Osteocyte (in vitro differentiated cells): ENCODE measurements at regions not wholly inside any gene's neighbourhood (a gene's known extent, or its start where the extent isn't known, plus 50 kb on each side); places are given as distances from the start of the nearest gene placed in this dataset.

Experiments
- DNase-seq: peaks from one replicate; pipeline ENCODE4 v3.0.0; 2021; ENCODE audit warnings: mixed read lengths; ENCODE audit not compliant: unreplicated experiment; ENCODE audit errors: extremely low spot score
- H3K27ac Mint-ChIP-seq: one replicate; pipeline ENCODE4 v1.8.0; 2021; ENCODE audit warnings: mild to moderate bottlenecking, mixed read lengths; ENCODE audit not compliant: unreplicated experiment
- H3K27me3 Mint-ChIP-seq: one replicate; pipeline ENCODE4 v1.8.0; 2021; ENCODE audit warnings: mixed read lengths; ENCODE audit not compliant: unreplicated experiment
- H3K36me3 Mint-ChIP-seq: one replicate; pipeline ENCODE4 v1.8.0; 2021; ENCODE audit warnings: mixed read lengths; ENCODE audit not compliant: unreplicated experiment
- H3K4me1 Mint-ChIP-seq: one replicate; pipeline ENCODE4 v1.8.0; 2021; ENCODE audit warnings: mixed read lengths; ENCODE audit not compliant: unreplicated experiment
- H3K4me3 Mint-ChIP-seq: one replicate; pipeline ENCODE4 v1.8.0; 2021; ENCODE audit warnings: mild to moderate bottlenecking, moderate library complexity, mixed read lengths; ENCODE audit not compliant: unreplicated experiment
- H3K9me3 Mint-ChIP-seq: one replicate; pipeline ENCODE4 v1.8.0; 2021; ENCODE audit warnings: mixed read lengths; ENCODE audit not compliant: unreplicated experiment
- TF ChIP-seq, protein P1 (sequence below): fragments of 200-600 bp; sonication (generic); IDR thresholded peaks from 2 replicates; pipeline ENCODE4 v1.5.0; 2021; ENCODE audit warnings: antibody characterized with exemption, mild to moderate bottlenecking, moderate library complexity

DNA sequence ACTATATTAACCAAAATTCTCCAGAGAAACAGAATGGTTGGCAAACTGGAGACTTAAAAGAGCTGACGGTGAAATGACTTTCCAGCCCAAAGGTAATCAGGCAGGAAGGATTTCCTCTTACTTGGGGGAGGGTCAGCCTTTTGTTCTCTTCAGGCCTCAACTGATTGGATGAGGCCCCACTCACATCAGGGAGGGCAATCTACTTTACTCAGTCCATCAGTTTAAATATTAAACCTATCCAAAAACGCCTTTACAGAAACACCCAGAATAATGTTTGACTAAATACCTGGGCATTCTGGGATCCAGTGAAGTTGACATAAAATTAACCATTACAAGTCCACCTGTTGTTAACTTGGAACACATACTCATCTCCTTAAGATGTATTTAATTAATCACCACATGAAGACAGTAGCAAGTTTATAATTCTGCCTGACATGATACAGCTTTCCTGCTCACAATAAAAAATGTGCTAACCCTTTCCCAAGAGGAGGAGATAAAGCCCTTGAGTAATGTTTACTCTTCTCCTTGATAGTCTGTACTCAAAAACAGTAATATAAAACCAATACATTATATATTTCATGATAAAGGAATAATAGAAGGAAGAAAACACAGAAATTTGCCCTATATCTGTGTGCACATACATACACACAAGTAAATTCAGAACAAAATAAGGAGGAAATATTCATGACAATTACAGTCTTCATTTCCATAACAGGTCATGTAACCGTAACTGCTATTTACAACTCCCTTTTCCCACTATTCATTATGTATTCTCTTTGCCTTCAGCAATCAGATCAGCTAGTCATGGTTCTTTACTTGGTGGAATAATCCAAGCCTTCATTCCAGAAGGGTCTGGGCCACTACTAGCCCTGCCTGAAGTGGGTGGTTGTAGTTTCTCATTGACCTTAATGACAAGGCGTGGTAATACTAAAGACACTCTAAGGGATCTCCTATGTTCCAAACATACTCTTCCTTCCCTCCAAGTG is 107.5 kb upstream of the RUNX1 start:
- no peak for DNase-seq
- TF ChIP-seq, protein P1, sequence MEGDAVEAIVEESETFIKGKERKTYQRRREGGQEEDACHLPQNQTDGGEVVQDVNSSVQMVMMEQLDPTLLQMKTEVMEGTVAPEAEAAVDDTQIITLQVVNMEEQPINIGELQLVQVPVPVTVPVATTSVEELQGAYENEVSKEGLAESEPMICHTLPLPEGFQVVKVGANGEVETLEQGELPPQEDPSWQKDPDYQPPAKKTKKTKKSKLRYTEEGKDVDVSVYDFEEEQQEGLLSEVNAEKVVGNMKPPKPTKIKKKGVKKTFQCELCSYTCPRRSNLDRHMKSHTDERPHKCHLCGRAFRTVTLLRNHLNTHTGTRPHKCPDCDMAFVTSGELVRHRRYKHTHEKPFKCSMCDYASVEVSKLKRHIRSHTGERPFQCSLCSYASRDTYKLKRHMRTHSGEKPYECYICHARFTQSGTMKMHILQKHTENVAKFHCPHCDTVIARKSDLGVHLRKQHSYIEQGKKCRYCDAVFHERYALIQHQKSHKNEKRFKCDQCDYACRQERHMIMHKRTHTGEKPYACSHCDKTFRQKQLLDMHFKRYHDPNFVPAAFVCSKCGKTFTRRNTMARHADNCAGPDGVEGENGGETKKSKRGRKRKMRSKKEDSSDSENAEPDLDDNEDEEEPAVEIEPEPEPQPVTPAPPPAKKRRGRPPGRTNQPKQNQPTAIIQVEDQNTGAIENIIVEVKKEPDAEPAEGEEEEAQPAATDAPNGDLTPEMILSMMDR: no peak
- Mint-ChIP-seq H3K27me3 (no peaks in the 10 kb centered on the region), H3K36me3 (peaks cover 2% of the 10 kb centered on the region), H3K4me1 (peaks cover 16% of the 10 kb centered on the region), H3K4me3 (no peak overlapping the region), H3K27ac (no peak overlapping the region), H3K9me3 (peaks cover 20% of the 10 kb centered on the region)

DNA sequence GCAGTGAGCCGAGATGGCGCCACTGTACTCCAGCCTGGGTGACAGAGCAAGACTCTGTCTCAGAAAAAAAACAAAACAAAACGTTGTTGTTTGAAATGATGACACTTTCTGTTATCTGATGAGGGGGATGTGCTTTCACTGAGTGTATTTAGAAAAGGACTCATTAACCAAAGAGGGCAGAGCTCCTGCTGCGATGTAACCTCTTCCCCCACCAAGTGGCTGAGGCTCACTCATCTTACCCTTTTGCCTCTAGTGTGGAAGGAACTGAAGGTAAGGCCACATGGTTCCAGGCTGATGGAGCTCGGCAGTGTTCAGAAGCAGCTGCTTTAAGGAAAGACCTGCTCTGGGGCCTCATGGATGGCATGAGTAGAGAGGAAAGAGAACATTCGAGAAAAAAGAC is 105.7 kb upstream of the RUNX1 start:
- Mint-ChIP-seq H3K9me3 (peaks cover 25% of the 10 kb centered on the region), H3K4me3 (no peak overlapping the region), H3K27me3 (no peaks in the 10 kb centered on the region), H3K4me1 (peaks cover 31% of the 10 kb centered on the region), H3K36me3 (peaks cover 6% of the 10 kb centered on the region), H3K27ac (no peak overlapping the region)
- no peak for DNase-seq
- TF ChIP-seq, protein P1: no peak

DNA sequence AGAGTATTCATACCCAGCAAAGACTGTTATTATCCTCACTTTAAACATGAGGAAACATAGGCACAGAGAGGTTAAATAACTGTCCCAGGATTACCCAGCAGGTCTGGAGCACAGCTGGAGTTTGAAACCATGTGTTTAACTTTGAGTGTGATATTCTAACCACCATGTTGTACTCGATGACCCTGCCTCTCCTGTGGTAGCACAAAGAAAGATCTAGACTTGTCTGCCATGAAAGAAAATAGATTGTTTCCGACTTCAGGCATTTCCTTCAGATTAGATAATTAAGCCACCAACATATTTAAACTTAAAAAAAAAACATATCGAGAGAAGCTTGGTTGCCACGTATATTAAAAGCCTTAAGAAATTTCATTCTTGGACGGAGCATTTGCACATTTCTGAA is 104.6 kb upstream of the RUNX1 start:
- Mint-ChIP-seq H3K27ac (no peak overlapping the region), H3K4me3 (no peak overlapping the region), H3K4me1 (peaks cover 34% of the 10 kb centered on the region), H3K27me3 (no peaks in the 10 kb centered on the region), H3K9me3 (peaks cover 18% of the 10 kb centered on the region), H3K36me3 (peaks cover 6% of the 10 kb centered on the region)
- TF ChIP-seq, protein P1: no peak
- DNase-seq: no peak

- peak overlapping the region; percentile 75 for H3K27ac Mint-ChIP-seq
- no peak for DNase-seq
- H3K9me3 Mint-ChIP-seq: peaks cover 11% of the 10 kb centered on the region
- H3K4me3 Mint-ChIP-seq: no peak overlapping the region
- H3K27me3 Mint-ChIP-seq: no peaks in the 10 kb centered on the region
- H3K4me1 Mint-ChIP-seq: peaks cover 40% of the 10 kb centered on the region
- H3K36me3 Mint-ChIP-seq: peaks cover 6% of the 10 kb centered on the region
- TF ChIP-seq, protein P1: no peak
Observed at GRCh38 chr21:35150562-35151226, 101.6 kb upstream of the RUNX1 start.

- no peak overlapping the region for H3K4me3 Mint-ChIP-seq
- peaks cover 6% of the 10 kb centered on the region for H3K36me3 Mint-ChIP-seq
- peaks cover 40% of the 10 kb centered on the region for H3K4me1 Mint-ChIP-seq
- peaks cover 11% of the 10 kb centered on the region for H3K9me3 Mint-ChIP-seq
- TF ChIP-seq, protein P1: no peak
- H3K27me3 Mint-ChIP-seq: no peaks in the 10 kb centered on the region
- no peak for DNase-seq
- peak overlapping the region; percentile 81 for H3K27ac Mint-ChIP-seq
Observed at GRCh38 chr21:35149698-35150097, 100.6 kb upstream of the RUNX1 start.
